Esophagus squamous epithelium (tissue), 5 donors: ENCODE measurements at regions not wholly inside any gene's neighbourhood (a gene's known extent, or its start where the extent isn't known, plus 50 kb on each side); places are given as distances from the start of the nearest gene placed in this dataset.

ENCODE experiments used
- DNase-seq: peaks from one replicate; lab custom pipeline; 2025; lab: John Stamatoyannopoulos, UW
- H3K27ac ChIP-seq, 4 donors: fragments of 200-600 bp; sonication (generic); one replicate each; pipeline ENCODE4 v1.5.1; 2016 to 2019; ENCODE audit warnings: mild to moderate bottlenecking in 1 of 4
- H3K27me3 ChIP-seq, 4 donors: fragments of 200-600 bp; sonication (generic); 1 replicate in 3 of 4; 2 replicates in 1 of 4; pipeline versions ENCODE4 v1.5.1 to v1.6.0; 2017 to 2021; ENCODE audit warnings: antibody characterized with exemption in 1 of 4
- H3K36me3 ChIP-seq, 3 donors: fragments of 200-600 bp; sonication (generic); one replicate each; pipeline ENCODE4 v1.5.1; 2016 to 2019
- H3K4me1 ChIP-seq, 3 donors: fragments of 200-600 bp; sonication (generic); one replicate each; pipeline ENCODE4 v1.5.1; 2017 to 2019
- H3K4me3 ChIP-seq, 4 donors: fragments of 200-600 bp; sonication (generic); 1 replicate in 3 of 4; 2 replicates in 1 of 4; pipeline ENCODE4 v1.5.1; 2016 to 2019; ENCODE audit warnings: mild to moderate bottlenecking in 2 of 4, moderate library complexity in 1 of 4
- H3K9me3 ChIP-seq, 3 donors: fragments of 200-600 bp; sonication (generic); one replicate each; pipeline ENCODE4 v1.5.1; 2016 to 2019
- CTCF ChIP-seq, 6 experiments: fragments of 450-650 bp in 4 of 6; fragments of 200-600 bp in 2 of 6; sonication (generic) in 2 of 6; IDR thresholded peaks; one replicate each; pipeline ENCODE4 v1.5.1; 2016 to 2019; ENCODE audit warnings: antibody characterized with exemption in 6 of 6, mild to moderate bottlenecking in 4 of 6, moderate library complexity in 4 of 6
- POLR2A ChIP-seq, 4 donors: fragments of 450-650 bp; IDR thresholded peaks; one replicate each; pipeline ENCODE4 v1.6.1; 2017; ENCODE audit warnings: antibody characterized with exemption in 4 of 4, mild to moderate bottlenecking in 4 of 4, moderate library complexity in 3 of 4
- WGBS, 2 donors: methylation state at CpG; one replicate each; pipeline ENCODE4 v1.1.5; 2018; 5-methylcytosine and 5-hydroxymethylcytosine counted together
- intact Hi-C: fragments of 100-400 bp; cut with DNase I; formaldehyde crosslinking; loops from one replicate; pipeline ENCODE4 v1.15.0; 2022
- donor health status: DM: yes; HTN: yes; CAD: no.

DNA sequence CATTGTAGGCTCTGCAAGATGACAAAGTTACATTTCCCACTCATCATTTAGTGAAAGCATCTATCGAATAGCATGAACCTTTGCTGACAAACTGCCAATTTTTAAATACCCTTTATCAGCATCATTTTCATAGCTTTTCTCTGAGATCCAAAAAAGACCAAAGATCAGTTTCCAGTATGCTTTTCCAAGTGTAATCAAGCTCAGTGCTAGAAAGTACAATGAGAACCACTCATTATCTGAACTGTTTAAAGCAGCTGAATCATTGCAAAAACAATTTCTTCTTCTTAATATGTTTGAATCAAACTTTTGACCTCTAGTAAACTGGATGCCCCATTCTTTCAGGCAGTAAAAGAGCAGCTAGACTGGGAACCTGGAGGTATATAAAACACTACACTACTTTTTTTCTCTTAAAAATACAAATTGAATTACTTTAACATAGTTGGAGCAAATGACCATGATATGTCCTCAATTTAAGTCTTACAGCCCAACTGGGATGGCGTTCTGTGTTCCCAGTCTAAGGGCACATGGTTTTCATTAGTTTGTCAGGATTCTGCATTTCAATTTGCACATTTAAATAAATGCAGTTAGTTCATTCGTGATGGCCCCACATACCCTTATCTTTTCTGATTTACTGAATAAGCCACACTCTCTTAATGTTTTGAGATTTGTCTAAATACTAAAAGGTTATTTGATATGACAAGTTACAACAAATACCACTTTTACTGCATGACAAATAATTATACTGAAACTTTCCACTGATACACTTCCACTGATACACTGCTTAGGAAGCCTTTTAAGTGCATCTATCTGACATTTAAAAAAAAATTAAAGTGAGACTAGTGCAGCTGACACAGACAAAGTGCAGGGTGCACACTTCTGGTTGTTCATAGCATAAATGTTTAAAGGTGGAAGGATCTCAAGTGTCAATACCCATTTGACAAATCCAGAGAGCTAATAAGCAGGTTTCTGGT is 146.0 kb upstream of the FRMD4B start:
- TF ChIP-seq CTCF (IDR thresholded peaks at IDR 0.05) (no peak), POLR2A (IDR thresholded peaks at IDR 0.05) (no peak)
- no peaks in the 10 kb centered on the region for H3K9me3 ChIP-seq
- intact Hi-C loops = no loop called here
- no peaks in the 10 kb centered on the region for H3K36me3 ChIP-seq
- H3K4me1 ChIP-seq = peaks cover 0 to 22% (median 0%) of the 10 kb centered on the region in 3 donors
- peaks cover 0 to 51% (median 0%) of the 10 kb centered on the region in 4 donors for H3K27me3 ChIP-seq
- 53 to 81% methylated on average over 3 of the region's 3 CpGs for WGBS, 2 donors
- no peak for DNase-seq
- H3K27ac ChIP-seq = no peak overlapping the region
- no peak overlapping the region for H3K4me3 ChIP-seq

DNA sequence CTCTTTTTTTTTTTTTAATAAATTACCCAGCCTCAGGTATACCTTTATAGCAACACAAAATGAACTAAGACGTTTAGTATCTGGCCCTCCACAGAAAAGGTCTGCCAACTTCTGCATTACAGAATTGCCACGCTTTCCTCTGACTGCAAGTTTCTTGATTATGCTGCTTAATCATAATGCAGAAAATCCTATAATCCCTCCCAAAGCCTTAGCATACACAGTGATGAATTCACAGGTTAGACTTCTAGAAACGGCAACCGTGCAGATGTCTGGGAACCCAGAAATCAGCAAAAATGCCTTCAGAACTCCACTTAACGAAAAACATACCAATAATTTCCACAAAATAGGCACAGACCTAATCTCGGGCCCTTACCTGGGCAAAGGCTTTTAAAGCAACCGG is 144.7 kb upstream of the FRMD4B start:
- intact Hi-C loops = no loop called here
- WGBS, 2 donors = 42 to 60% methylated on average over 7 of the region's 7 CpGs
- no peak overlapping the region for H3K4me3 ChIP-seq
- peaks cover 0 to 22% (median 0%) of the 10 kb centered on the region in 3 donors for H3K4me1 ChIP-seq
- no peak for DNase-seq
- H3K27me3 ChIP-seq = peaks cover 0 to 57% (median 0%) of the 10 kb centered on the region in 4 donors
- no peaks in the 10 kb centered on the region for H3K36me3 ChIP-seq
- TF ChIP-seq POLR2A (IDR thresholded peaks at IDR 0.05) (no peak), CTCF (IDR thresholded peaks at IDR 0.05) (no peak)
- no peaks in the 10 kb centered on the region for H3K9me3 ChIP-seq
- no peak overlapping the region for H3K27ac ChIP-seq

GRCh38 chr3:69527498-69527897 is 141.6 kb upstream of the FRMD4B start:
- intact Hi-C loops = no loop called here
- Histone ChIP-seq H3K27me3 (peaks cover 0 to 43% (median 0%) of the 10 kb centered on the region in 4 donors), H3K36me3 (no peaks in the 10 kb centered on the region), H3K4me1 (peaks cover 0 to 18% (median 0%) of the 10 kb centered on the region in 3 donors), H3K27ac (no peak overlapping the region), H3K4me3 (no peak overlapping the region), H3K9me3 (no peaks in the 10 kb centered on the region)
- TF ChIP-seq CTCF (IDR thresholded peaks at IDR 0.05) = no peak
- no peak for TF ChIP-seq POLR2A (IDR thresholded peaks at IDR 0.05)
- no peak for DNase-seq

DNA sequence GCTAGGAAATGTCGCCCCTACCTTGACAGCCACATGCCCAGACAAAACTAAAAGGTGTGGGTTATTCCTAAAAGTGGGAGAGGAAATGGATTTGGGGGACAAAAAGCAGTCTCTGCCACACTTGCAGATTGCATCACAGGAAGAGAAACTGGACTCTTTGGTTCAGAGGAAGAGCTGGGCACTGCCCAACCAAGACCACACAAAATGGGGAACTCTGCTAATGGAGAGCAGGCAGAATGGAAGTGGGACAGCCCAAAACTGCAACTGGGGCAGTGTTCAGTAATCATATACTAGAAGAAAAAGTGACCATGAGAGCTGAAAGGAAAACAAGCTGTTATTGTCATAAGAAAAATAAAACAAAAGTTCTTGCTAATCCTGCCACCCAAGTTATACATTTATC is 138.9 kb upstream of the FRMD4B start:
- Histone ChIP-seq H3K27ac (no peak overlapping the region), H3K4me1 (no peaks in the 10 kb centered on the region), H3K36me3 (no peaks in the 10 kb centered on the region), H3K9me3 (no peaks in the 10 kb centered on the region), H3K27me3 (peaks cover 0 to 31% (median 0%) of the 10 kb centered on the region in 4 donors), H3K4me3 (no peak overlapping the region)
- TF ChIP-seq CTCF (IDR thresholded peaks at IDR 0.05) (no peak), POLR2A (IDR thresholded peaks at IDR 0.05) (no peak)
- WGBS, 2 donors = 64 to 82% methylated on average over 1 of the region's 1 CpG
- intact Hi-C loops = no loop called here
- DNase-seq = no peak

- no peak for DNase-seq
- Histone ChIP-seq H3K4me1 (no peaks in the 10 kb centered on the region), H3K27me3 (peaks cover 0 to under 1% (median 0%) of the 10 kb centered on the region in 4 donors), H3K36me3 (no peaks in the 10 kb centered on the region), H3K27ac (no peak overlapping the region), H3K4me3 (no peak overlapping the region), H3K9me3 (no peaks in the 10 kb centered on the region)
- TF ChIP-seq POLR2A (IDR thresholded peaks at IDR 0.05) (no peak), CTCF (IDR thresholded peaks at IDR 0.05) (no peak)
- intact Hi-C loops = no loop called here
Observed at GRCh38 chr3:69521286-69521685, 135.4 kb upstream of the FRMD4B start.
